Muscle of arm (tissue), 1 donor: ENCODE measurements at regions not wholly inside any gene's neighbourhood (a gene's known extent, or its start where the extent isn't known, plus 50 kb on each side); places are given as distances from the start of the nearest gene placed in this dataset.

Experiments
- DNase-seq: peaks from one replicate; pipeline ENCODE4 v3.0.0-alpha.2; 2013

DNA sequence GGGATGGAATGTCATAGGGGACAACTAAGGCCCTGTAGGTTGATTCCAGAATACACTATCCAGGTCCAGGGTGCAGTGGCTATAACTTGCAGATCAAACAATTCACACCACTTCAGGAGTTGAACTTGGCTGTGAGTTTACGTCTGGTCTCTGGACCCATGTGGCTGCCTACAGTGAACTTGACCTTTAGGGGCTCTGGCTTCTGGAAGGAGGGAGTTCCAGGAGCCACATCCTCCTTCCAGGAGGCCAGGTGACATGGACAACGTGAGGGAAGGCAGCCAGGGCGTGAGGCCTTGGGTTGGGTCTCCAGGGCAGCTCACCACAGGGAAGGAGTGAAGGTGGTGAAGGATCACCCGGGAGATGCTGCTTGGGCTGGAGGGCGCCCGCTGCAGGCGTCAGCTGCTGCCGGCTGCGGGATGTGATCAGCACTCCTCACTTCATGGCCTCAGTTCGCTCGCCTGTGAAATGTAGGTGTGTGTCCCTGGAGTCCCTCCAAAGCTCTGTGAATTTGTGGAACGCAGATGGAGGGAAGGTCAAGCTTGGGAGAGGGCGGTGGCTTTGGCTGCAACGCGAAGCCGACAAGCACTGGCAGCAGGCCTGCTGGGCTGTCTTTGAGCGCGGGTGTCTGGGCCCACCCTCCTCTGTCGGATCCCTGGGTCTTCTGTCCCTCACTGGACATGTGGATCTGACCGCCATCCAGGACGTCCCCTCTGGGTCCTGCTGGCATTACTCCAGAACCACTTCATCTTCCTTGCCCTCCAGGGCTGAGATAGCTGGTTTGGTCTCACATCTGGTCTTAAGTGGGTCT lies 146.5 kb downstream of the GLI2 start:
- DNase-seq = no peak

DNA sequence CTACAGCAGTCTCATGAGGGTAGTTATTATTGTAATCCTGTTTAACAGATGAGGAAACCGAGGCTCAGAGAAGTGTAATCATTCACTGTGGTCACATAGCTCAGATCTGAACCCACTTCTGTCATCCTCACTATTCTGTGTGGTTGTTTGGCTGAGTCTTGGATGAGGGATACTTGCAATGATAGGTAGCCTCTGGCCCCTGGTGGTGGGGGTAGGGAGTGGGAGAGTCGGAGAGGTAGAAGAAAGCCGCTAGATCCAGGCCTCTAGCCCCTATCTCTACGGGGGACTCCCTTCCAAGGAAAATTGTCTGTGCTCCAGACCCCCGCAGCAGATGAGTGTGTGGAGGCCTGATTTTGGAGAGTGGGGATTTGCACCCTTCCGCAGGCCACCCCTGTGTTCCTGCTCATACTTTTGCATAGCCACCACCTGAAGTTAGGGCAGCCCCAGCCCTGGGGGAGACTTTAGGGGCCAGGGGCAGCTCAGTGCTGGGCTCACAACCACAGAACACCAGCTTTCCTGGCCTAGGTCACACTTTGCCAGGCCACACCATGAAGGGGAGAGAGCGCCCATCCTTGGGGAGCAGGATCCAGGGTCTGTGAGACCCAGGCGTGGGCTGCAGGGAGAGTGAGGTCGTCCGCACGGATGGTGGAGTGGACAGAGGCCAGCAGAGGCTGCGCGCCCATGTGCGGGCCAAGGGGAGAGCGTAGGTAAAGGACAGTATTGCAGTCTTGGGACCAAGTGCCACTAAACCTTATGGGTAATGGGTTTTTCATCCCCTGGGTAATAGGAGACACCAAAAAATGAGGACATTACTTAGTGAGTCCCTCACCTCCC lies 148.2 kb downstream of the GLI2 start:
- DNase-seq = no peak

DNA sequence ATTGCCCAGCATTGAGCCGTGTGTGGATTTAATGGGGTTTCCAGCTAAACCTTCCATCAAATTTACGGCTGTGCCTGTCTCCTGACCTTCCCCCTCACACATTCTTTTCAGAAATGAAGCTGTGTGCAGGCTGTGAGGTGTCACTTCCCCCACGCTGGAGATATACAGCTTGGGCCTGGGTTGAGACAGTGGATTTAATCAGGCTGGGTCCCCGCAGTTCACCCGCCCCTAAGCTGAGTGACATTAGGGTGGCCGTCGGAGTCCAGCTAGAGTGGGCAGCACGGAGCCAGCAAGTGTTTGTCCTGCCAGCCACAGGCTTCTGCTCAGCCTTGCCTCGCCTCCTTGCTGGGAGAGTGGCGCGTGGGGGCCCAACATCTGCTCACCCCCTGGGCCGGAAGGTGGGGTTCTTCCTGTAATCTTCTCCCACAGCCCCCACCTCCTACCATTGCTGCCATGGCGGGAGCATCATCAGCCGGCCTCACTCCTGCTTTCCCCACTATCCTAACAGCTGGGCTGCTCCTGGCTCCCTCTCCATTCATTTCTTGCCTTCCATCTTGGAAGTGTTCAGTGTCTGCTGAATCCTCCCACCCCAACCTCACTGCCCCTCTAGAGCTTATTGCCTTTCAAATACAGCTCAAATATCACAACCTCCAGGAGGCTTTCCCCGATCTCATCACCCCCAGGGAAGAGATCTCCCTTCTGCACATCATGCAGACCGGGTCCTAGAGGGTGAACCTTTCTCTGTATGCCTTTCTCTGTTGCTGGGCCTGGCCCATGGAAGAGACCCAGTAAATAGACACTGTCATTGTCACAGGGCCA lies 149.0 kb downstream of the GLI2 start:
- no peak for DNase-seq

DNA sequence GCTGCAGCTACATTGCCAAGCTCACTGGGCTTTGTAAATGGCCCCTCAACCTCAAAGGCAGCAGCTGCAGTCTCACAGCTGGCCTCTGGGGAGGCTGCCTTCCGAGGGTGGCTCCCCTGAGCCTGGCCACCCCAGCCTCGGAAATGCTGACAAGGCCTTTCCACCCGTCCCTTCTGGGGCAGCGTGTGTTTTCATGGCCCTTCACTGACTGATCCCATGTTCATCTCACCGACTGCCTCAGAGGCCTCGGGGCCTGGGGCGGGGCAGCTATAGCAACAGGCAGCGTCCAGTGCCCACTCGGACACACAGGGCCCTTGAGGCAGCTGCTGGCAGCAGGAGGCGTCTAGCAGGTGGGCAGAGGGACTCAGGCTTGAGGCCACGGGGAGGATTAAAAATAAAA lies 149.7 kb downstream of the GLI2 start:
- no peak for DNase-seq

DNA sequence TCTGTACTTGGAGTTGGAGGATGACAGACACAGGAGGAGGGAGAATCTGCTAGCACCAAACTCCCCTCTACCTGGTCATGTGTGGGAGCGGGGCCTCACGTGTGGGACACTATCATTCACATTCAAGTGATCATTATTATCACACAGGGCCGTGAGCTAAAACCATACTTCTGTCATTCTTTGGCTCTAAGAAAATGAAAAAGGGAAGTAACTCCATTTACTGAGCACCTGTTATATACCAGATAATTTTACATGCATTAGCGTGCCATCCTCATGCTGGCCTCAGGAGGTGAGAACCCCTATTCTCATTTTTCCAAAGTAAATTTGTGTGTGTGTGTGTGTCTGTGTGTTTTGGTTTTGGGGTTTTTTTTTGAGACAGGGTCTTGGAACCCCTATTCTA lies 150.1 kb downstream of the GLI2 start:
- no peak for DNase-seq

- no peak for DNase-seq
These were observed 151.1 kb downstream of the GLI2 start for GRCh38 chr2:120886534-120887319.

DNA sequence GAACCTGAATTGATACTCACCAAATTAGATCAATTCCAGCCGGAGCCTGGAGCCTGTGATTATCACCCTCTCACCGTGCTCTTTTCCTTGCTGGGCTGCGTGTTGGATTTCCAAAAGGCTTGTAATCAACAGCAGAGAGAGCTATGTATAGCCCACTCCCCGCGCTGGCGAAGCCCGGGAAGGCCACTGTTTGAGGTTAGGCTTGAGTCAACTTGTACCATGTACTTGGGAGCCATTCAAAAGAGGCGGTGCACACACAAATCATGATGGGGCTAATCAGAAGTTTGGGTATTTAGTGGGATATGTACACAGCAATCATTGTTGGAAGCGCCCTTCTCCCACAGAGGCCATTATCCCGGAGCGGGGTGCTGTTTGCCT lies 151.6 kb downstream of the GLI2 start:
- no peak for DNase-seq

DNA sequence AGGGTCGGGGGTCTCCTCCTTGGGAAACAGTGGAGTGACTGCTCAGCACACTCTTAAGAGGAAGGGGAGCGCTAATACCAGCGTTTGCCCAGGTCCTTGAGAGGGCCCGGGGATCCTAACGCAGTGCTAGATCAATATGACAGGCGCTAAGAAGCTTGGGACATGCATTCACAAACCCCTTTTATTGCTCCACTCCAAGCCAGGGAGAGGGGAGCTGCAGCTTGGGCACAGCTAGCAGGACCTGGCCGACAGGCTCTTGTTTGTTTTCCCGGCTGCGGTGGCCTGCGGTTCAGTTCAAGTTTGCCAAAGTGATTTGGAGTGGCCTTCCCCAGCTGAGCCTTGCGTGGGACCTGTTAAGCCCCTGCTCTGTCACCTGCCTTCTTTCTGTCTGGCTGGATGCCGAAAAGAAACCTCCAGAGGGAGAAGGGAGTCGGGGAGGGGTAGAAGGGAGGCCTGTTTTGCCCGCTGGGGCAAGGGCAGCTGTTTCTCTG lies 152.1 kb downstream of the GLI2 start:
- DNase-seq = no peak

DNA sequence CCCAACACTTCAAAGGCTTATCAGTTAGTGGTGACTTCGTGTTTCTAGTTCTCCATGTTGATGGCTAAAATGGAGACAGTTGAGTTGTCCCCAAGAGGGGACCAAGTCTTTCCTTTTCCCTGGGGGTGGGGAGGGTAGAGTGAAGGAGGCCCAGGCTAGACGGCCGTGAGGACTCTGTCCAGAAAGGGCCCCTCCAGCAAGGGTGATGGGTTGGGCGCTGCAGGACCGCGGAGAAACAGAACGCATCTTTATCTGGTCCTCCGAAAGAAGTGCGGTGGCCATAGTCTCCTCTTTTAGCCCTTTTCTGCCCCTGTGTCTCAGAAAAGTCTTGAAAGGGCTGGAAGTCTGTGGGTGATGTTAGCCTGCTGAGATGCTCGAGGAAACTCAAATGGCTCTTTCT lies 153.2 kb downstream of the GLI2 start:
- no peak for DNase-seq

DNA sequence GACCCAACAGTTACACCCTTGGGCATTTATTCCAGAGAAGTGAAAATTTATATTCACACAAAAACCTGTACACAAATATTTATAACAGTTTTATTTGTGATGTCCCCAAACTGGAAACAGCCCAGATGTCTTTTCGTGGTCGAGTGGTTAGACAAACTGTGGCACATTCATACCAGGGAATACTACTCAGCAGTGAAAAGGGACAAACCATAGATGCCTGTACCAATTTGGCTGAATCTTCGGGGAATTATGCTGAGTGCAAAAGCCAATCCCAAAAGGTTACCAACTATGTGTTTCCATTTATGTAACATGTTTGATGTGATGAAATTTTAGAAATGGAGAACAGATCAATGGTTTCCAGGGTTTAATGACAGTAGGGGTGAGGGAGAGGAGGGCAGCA lies 154.3 kb downstream of the GLI2 start:
- no peak for DNase-seq

DNA sequence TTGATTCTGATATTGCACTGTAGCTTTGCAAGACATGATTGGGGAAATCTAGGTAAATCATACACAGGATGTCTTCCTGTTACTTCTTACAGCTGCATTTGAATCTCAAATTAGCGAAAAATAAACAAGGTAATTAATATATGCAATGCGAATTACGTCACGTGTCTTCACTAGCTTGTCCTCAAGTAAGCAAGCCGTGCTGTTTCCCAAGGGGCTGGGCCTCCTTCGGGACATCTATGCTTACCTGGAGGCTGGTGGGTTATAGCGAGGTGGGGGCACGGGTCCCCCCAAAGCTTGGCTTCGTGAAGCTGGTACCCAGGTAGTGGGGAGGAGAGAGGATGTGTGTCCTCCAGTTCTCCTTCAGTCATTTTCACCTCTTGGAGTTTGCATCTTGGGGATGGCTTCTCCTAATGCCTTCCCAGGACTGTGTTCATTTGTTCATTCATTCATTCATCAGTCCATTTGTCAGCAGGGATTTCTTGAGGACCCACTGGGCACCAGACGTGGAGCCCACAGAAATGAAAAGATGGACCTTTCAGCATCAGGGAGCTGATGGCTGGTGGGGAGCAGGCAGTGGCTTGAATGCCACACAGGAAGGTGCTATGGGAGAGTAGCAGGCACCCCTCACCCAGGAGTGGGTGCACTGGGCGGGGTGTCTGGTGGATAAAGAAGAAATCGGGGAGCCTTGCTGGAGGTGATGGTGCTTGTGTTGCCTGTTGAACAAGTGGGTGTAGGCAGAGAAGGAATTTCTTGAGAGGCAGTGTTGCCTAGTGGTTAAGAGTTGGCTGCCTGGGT lies 155.1 kb downstream of the GLI2 start:
- no peak for DNase-seq

GRCh38 chr2:120892271-120892966 lies 156.8 kb downstream of the GLI2 start:
- no peak for DNase-seq

DNA sequence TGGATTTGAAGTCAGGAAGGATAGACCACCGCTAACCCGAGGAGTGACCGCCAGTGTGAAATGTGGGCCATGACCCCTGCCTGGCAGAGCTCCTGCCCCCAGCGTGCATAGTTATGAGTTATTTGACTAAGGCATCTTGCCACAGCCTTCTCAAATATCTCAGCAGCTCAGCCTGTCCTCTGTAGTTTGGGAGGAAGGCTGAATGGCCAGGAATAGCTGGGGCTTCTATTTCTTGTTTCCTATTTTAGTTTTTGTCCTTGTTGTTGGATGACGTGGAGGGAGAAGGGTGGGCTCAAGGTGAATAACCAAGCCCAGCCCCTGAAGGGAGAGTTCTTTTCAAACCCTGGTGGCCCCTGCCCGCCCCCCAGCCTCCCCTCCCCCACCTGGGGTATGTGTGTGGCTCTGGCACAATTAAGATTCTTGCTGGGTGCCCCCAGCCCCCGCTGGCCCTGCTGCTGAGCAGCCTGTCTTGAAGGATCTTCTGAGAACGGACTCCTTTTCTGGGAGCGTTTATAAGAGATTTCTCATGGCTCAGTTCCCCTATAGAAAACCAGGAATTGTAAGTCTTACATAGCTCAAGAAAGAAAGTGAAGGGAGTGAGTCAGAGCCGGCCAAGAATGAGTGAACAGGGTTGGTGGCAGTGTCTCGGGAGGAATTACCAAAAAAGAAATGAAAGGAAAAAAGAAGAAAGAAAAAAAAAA lies 157.4 kb downstream of the GLI2 start:
- no peak for DNase-seq

- no peak for DNase-seq
These were observed 158.3 kb downstream of the GLI2 start for GRCh38 chr2:120893811-120894584.

- peak; percentile 59 for DNase-seq
These were observed 159.3 kb downstream of the GLI2 start for GRCh38 chr2:120894966-120895365.

GRCh38 chr2:120896126-120896525 lies 160.5 kb downstream of the GLI2 start:
- no peak for DNase-seq

DNA sequence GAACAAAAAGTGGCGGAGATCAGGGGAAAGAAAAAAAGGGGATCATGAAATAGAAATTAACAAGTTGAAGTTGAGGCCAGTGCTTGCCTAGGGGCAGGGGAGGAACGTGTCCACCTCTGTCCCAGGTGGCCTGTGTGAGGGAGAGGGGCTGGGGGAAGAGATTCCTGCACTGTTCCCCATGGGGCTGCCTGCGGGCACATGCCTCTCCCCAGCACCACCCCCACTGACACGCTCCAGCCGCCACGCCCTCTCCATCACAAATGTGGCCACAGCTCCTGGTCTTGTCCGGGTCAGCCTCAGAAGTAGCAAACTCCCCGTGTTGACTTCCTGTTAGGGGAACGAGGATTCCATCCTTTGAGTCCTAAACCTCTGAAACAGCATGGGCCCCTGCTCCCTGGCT lies 161.2 kb downstream of the GLI2 start:
- no peak for DNase-seq

GRCh38 chr2:120897399-120897798 lies 161.7 kb downstream of the GLI2 start:
- DNase-seq = no peak
